HL-60/S4 (cell line): ENCODE measurements at regions not wholly inside any gene's neighbourhood (a gene's known extent, or its start where the extent isn't known, plus 50 kb on each side); places are given as distances from the start of the nearest gene placed in this dataset.

Experiments used
- in situ Hi-C: fragments of 300-500 bp; cut with MboI; formaldehyde crosslinking; loops from 2 replicates; pipeline ENCODE4 v1.14.3; 2022; ENCODE audit warnings: low sequenced_read_pairs

- in situ Hi-C loops, result loop anchor here (25.0 kb wide), 1 partner anchor 509 kb away; no protein-coding TSS in a partner anchor
These were observed 166.9 kb upstream of the IL12A start for GRCh38 chr3:159821736-159822135.

- in situ Hi-C loops, result loop anchor here (25.0 kb wide), 1 partner anchor 511 kb away; no protein-coding TSS in a partner anchor
These were observed 164.9 kb upstream of the IL12A start for GRCh38 chr3:159823780-159824179.

- in situ Hi-C loops, result loop anchor here (25.0 kb wide), 1 partner anchor 512 kb away; no protein-coding TSS in a partner anchor
These were observed 164.3 kb upstream of the IL12A start for GRCh38 chr3:159824333-159824732.

GRCh38 chr3:159825216-159825854 lies 163.3 kb upstream of the IL12A start:
- in situ Hi-C loops, result no loop called here

DNA sequence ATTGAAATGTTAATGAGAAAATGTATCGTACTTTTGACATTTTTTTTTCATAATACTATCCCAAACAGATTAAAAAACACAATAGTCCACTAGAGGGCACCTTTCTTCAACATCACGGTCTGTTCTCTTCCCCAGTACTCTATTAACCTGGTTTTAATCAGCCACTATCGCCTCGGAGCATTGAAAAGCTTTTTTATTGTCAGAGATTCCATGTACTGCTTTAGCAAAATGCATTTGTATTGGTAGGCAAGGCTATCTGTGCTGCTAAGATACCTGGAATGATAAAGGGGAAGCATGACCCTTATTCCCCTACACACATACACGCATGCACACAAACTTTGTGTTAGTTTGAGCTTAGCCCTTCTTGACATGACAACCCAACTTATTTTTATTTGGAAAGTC lies 160.1 kb upstream of the IL12A start:
- in situ Hi-C loops, result no loop called here

GRCh38 chr3:159829056-159829455 lies 159.6 kb upstream of the IL12A start:
- in situ Hi-C loops, result no loop called here

- in situ Hi-C loops, result no loop called here
These were observed 159.0 kb upstream of the IL12A start for GRCh38 chr3:159829539-159830227.

- in situ Hi-C loops, result no loop called here
These were observed 158.0 kb upstream of the IL12A start for GRCh38 chr3:159830523-159831154.

DNA sequence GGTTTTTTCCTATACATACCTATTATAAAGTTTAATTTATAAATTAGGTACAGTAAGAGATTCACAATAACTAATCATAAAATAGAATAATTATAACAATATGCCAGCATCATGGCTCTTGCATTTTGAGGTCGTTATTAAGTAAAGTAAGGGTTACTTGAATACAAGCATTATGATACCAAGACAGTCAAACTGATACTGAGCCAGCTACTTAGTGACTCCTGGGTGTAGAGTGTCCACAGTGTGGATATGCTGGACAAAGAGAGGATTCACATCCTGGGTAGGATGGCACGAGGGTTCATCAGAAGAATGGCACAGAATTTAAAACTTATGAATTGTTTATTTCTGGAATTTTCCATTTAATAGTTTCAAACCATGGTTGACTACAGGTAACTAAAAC lies 157.2 kb upstream of the IL12A start:
- in situ Hi-C loops, result no loop called here

GRCh38 chr3:159832024-159832423 lies 156.6 kb upstream of the IL12A start:
- in situ Hi-C loops, result no loop called here

DNA sequence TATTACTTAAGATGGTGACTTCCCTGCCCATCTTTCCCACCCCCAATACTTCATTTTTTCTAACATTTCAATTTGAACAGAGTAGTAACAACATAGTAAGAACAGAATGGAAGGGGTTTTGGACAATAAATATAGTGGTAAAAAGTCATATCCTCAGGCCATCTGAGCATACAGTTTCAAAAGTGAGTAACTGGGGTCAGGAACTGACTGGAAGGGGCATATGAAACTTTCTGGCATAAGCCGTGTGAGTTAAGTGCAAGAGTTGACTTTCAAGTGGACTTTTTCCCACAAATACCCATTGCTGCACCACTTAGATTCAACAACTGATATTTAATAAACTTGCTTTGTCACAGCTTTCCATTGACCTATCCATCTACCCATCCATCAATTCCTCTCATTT lies 153.5 kb upstream of the IL12A start:
- in situ Hi-C loops, result no loop called here

DNA sequence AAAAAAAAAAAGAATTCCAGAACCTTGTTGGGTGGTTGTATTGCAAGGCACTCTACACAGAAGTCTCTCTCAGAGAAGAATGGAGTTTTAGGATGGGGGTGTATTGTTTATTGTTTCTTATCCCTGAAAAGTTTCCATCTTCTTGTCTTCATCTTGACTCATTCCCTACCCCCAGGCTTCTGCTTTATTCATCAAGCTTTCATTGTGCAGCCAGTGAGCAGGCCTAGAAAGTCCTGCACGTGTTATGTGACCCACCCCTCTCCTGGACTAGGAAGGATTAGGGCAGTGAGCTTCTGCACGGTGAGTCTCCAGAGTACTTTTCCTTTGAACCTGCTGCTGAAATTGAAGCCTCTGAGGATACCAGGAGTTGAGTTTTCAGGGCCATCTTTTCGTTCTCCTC lies 150.9 kb upstream of the IL12A start:
- in situ Hi-C loops, result no loop called here

DNA sequence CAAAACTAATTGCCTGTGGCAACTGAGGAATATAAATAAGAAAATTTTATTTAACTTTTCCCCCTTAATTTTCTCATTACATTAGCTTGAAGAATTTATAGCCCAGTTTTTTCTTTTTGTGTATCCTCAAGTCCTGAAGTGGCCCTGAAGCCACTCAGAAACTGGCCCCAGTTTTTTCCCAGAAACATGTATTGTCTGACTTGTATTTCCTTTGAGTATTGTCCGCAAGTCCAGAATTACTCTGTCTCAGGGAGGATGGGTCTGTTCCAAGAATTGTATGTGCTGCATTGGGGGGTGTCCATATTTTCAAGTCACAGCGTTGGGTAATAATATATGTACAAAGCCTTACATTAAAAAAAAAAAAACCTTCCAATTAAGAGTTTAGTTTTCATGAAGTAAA lies 149.7 kb upstream of the IL12A start:
- in situ Hi-C loops, result no loop called here

DNA sequence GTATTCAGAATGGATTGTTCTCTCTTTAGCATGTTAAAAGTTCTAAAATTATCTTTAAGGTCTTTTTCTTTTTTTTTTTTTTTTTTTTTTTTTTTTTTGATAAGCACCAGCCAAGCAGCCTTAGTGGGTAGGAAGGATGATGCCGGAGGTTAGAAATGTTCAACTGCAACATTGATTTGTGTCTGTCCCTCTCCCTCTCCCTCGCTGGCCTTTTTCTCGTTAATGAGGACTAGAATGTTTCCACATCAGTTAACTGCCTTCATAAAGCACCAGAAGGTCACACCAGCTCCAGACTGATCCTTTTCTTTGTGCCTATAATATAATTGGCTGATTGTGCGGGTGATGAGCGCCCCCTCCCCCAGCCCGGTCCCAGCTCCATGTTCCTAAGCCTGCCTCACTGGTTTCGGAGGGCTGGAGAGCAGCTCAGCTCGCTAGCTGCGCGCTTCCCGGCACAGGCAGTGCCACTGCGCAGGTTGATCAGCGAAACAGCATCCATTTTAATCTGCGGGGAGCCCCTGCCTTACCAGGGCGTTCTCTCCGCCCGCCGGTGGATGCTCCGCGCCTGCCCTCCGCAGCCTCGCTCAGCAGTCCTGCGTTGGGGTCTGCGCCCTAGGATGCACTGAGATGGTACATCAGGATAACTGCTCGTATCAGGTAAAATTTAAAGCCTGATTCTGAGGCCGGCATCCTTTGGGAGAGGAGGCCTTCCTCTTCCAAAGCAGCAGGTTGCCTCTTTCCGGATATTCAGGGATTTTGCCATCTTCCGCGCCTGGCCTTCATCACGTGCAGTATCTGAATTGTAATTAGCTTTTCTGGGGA lies 148.9 kb upstream of the IL12A start, which contains the start of gene SCHIP1:
SCHIP1 (plus strand) TSS at position 301 of the 819 bp plus-strand sequence.
- in situ Hi-C loops, result no loop called here

DNA sequence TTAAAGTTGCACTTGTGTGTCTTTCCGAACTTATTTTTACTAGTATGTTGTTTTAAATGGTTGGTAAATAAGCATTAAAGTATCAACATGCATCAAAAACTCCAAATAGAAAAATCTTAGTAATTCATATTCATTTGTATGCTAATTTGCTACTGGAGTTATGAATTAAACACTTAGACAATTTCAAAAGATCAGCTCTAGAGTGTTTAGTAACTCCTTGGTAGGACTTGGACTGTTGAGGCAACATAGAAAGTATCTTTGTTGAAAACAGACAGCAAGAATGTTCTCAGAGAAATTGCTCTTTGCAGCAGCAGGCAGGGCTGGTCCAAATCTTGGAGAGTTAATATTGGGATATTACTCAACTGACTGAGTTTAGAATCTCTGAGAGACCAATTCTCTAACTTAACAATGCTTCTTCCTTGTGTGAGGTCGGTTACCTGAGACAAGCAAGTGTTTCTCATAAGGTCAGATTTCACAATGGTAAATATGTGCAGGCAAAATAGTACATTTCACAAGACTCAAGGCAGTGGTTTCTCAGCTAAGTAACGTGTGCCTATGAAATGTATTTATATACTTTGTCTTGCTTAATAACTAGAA lies 147.8 kb upstream of the IL12A start:
- in situ Hi-C loops, result no loop called here

GRCh38 chr3:159841766-159842165 lies 146.9 kb upstream of the IL12A start:
- in situ Hi-C loops, result no loop called here

DNA sequence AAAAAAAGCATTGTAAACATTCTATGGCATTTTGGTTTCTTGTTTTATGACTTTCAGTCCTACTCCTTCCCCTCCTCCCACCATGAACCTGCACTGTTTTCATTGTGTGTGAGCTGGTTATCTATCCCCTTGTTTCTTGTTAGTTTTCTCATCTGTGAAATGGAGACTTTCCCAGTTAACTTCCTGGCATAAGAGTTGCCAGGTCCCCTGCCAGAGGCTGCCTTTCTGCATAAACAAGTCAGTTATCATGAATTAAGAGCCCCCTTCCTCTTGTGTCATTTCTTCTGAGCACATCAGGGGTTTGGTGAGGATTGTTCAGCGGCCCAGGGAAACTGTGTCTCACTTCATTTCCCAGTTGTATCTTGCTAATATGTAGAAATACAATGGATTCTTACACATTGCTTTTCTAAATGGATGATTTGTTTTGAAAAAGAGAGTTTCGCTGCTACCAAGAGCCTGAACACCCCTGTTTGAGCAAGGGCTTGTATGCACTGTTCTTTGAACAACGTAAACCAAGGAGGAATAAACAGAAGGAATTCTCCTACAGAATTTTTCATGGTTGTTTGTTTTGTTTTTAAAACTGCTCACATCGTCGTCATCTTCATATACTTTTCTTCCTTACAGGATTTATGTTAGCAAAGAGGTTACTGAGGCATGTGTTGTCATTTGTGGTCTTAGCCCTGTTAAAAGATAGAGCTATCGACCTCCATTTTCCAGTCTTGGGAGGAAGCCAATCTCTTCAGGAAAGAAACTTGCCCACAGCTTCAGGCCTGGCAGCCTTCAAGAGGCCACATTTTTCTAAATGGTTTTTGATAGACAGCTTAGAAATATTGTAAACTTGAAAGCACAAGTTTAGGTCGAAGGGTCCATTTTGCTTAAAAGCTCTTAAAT lies 144.6 kb upstream of the IL12A start:
- in situ Hi-C loops, result no loop called here

GRCh38 chr3:159844801-159845261 lies 143.8 kb upstream of the IL12A start:
- in situ Hi-C loops, result no loop called here

GRCh38 chr3:159845737-159846136 lies 142.9 kb upstream of the IL12A start:
- in situ Hi-C loops, result no loop called here

GRCh38 chr3:159846255-159846654 lies 142.4 kb upstream of the IL12A start:
- in situ Hi-C loops, result no loop called here
